K562 (cell line): ENCODE measurements at regions not wholly inside any gene's neighbourhood (a gene's known extent, or its start where the extent isn't known, plus 50 kb on each side); places are given as distances from the start of the nearest gene placed in this dataset.

Experiments
- ATAC-seq: fragments of 200-7000 bp; cut with Tn5 transposase; 3 replicates; pipeline ENCODE4 v1.9.1; 2020; ENCODE audit warnings: moderate library complexity
- BruUV-seq: library from RNA; stranded (reverse); fragments of 400-500 nt; replicated peaks from 2 replicates; lab custom pipeline; 2021; lab: Mats Ljungman, UMichigan
- CTCF ChIA-PET: fragments of 300-600 bp; formaldehyde crosslinking; extraction: SDS; loops from one replicate; lab custom pipeline; 2021; ENCODE audit warnings: low intra/inter-chr PET ratio; lab: Yijun Ruan, JAX
- POLR2A ChIA-PET: fragments of 300-600, 350-650 bp; sonication (Branson Sonifier 250); formaldehyde crosslinking; extraction: SDS; loops from one replicate; lab custom pipeline; 2021; ENCODE audit warnings: antibody characterized with exemption, inconsistent platforms; lab: Yijun Ruan, JAX
- DNase-seq, 4 experiments: peaks; one replicate each; pipeline versions ENCODE4 v3.0.0 to v3.0.0-alpha.2; 2011 to 2018; ENCODE audit warnings: low spot score in 3 of 4, mixed read lengths in 3 of 4; ENCODE audit errors: extremely low read depth in 1 of 4
- FAIRE-seq: peaks from 2 replicates; lab custom pipeline; 2011; peaks lifted over from hg19 to GRCh38; lab: Jason Lieb, UNC
- H2AFZ ChIP-seq: 2 replicates; pipeline ENCODE4 v1.6.0; 2011; ENCODE audit warnings: low read depth, low read length, control low read depth, inconsistent platforms
- H3K27ac ChIP-seq: fragments of 200-600 bp; 3 replicates; pipeline ENCODE4 v1.8.0; 2011; ENCODE audit warnings: low read depth, mild to moderate bottlenecking, control low read depth, inconsistent platforms, low read length, moderate library complexity, mixed read lengths; ENCODE audit errors: extremely low read depth
- H3K27me3 ChIP-seq, 2 experiments: fragments of 300-600 bp in 1 of 2; 2 replicates in 1 of 2; 3 replicates in 1 of 2; pipeline versions ENCODE4 v1.6.0 to v1.8.0; 2011; ENCODE audit warnings: inconsistent platforms in 2 of 2, low read length in 2 of 2, mild to moderate bottlenecking in 1 of 2, mixed read lengths in 1 of 2, moderate library complexity in 1 of 2; ENCODE audit not compliant: control insufficient read depth in 2 of 2, insufficient read depth in 2 of 2
- H3K36me3 ChIP-seq: fragments of 300-600 bp; 3 replicates; pipeline ENCODE4 v1.8.0; 2011; ENCODE audit warnings: mild to moderate bottlenecking, low read length, inconsistent platforms; ENCODE audit not compliant: control insufficient read depth, insufficient read depth
- H3K4me1 ChIP-seq, 2 experiments: fragments of 200-600 bp in 1 of 2; replicated peaks in 1 of 2; 2 replicates in 1 of 2; 3 replicates in 1 of 2; pipeline versions ENCODE4 v1.5.1 to v1.8.0; 2011; ENCODE audit warnings: inconsistent platforms in 2 of 2, low read length in 2 of 2, mild to moderate bottlenecking in 1 of 2, mixed read lengths in 1 of 2, moderate library complexity in 1 of 2; ENCODE audit not compliant: control insufficient read depth in 2 of 2, insufficient read depth in 2 of 2
- H3K4me2 ChIP-seq: 2 replicates; pipeline ENCODE4 v1.6.1; 2011; ENCODE audit warnings: low read length, control low read depth, inconsistent platforms, mixed read lengths; ENCODE audit not compliant: insufficient read depth
- H3K4me3 ChIP-seq: fragments of 200-600 bp; sonication (generic), shearing (Covaris generic); 2 replicates; pipeline ENCODE4 v1.5.1; 2016; ENCODE audit warnings: control low read depth, inconsistent platforms
- H3K79me2 ChIP-seq: fragments of 200-600 bp; 3 replicates; pipeline ENCODE4 v1.8.0; 2011; ENCODE audit warnings: low read length, inconsistent platforms; ENCODE audit not compliant: control insufficient read depth, insufficient read depth
- H3K9ac ChIP-seq, 2 experiments: 2 replicates each; pipeline versions ENCODE4 v1.6.0 to v1.6.1; 2011; ENCODE audit warnings: low read depth in 2 of 2, low read length in 2 of 2, control low read depth in 1 of 2, inconsistent platforms in 1 of 2, mild to moderate bottlenecking in 1 of 2, mixed read lengths in 1 of 2; ENCODE audit not compliant: insufficient read depth in 1 of 2
- H3K9me1 ChIP-seq: one replicate; pipeline ENCODE4 v1.6.0; 2011; ENCODE audit warnings: inconsistent platforms, mild to moderate bottlenecking, low read length, moderate library complexity; ENCODE audit not compliant: control insufficient read depth, insufficient read depth
- H3K9me3 ChIP-seq: replicated peaks from 2 replicates; pipeline ENCODE4 v1.5.1; 2011; ENCODE audit warnings: low read depth, low read length, inconsistent platforms; ENCODE audit not compliant: control insufficient read depth, insufficient read depth
- H4K20me1 ChIP-seq: replicated peaks from 2 replicates; pipeline ENCODE4 v1.6.1; 2011; ENCODE audit warnings: low read length, inconsistent platforms, mixed read lengths; ENCODE audit not compliant: control insufficient read depth, insufficient read depth
- BRD9 ChIP-seq: fragments of 450-650 bp; IDR thresholded peaks from 2 replicates; pipeline ENCODE4 v1.6.1; 2018; ENCODE audit warnings: low read depth; ENCODE audit not compliant: partially characterized antibody
- CUX1 ChIP-seq: fragments of 200-800 bp; sonication (Bioruptor generic); IDR thresholded peaks from 2 replicates; pipeline ENCODE4 v1.6.1; 2016; ENCODE audit warnings: missing genetic modification characterization, missing compliant biosample characterization
- JUN ChIP-seq, 2 experiments: sonication (generic) in 1 of 2; formaldehyde crosslinking in 1 of 2; IDR thresholded peaks; 2 replicates each; pipeline versions ENCODE4 v1.6.1 to v1.8.0; 2012 to 2022; ENCODE audit warnings: borderline replicate concordance in 2 of 2, mild to moderate bottlenecking in 2 of 2, improper control_type of control experiment in 1 of 2, low read depth in 1 of 2, low read length in 1 of 2, missing genetic modification reagents in 1 of 2
- KLF13 ChIP-seq: fragments of 450-650 bp; IDR thresholded peaks from 2 replicates; pipeline ENCODE4 v1.6.1; 2016; ENCODE audit warnings: missing genetic modification characterization, low read depth, mild to moderate bottlenecking, missing compliant biosample characterization, moderate library complexity, borderline replicate concordance
- RBM15 ChIP-seq: fragments of 200-400 bp; formaldehyde crosslinking; IDR thresholded peaks from 2 replicates; pipeline ENCODE4 v1.6.1; 2018; ENCODE audit warnings: mild to moderate bottlenecking, low read length, moderate library complexity; ENCODE audit not compliant: insufficient read depth
- ZBTB9 ChIP-seq: fragments of 450-650 bp; formaldehyde crosslinking; IDR thresholded peaks from 2 replicates; pipeline ENCODE4 v1.4.0; 2020; ENCODE audit warnings: mild to moderate bottlenecking, moderate library complexity
- ZNF143 ChIP-seq: sonication (generic); formaldehyde crosslinking; IDR thresholded peaks from 2 replicates; pipeline ENCODE4 v1.9.0; 2022; ENCODE audit warnings: mild to moderate bottlenecking, missing genetic modification reagents
- ZNF197 ChIP-seq: fragments of 200-800 bp; sonication (Bioruptor generic); IDR thresholded peaks from 2 replicates; pipeline ENCODE4 v1.6.1; 2016; ENCODE audit warnings: low read depth, missing genetic modification characterization, missing compliant biosample characterization
- ZNF398 ChIP-seq: fragments of 250-450 bp; sonication (Bioruptor Pico); IDR thresholded peaks from 2 replicates; pipeline ENCODE4 v1.8.0; 2021; ENCODE audit warnings: moderate library complexity, mild to moderate bottlenecking, inconsistent platforms
- ZNF77 ChIP-seq: fragments of 250-450 bp; sonication (Bioruptor Pico); IDR thresholded peaks from 2 replicates; pipeline ENCODE4 v1.5.0; 2020
- WGBS: fragments of 100-300 bp; shearing (Covaris generic); methylation state at CpG from one replicate; pipeline ENCODE4 v1.1.6; 2016; ENCODE audit warnings: low coverage, mixed read lengths; ENCODE audit not compliant: insufficient coverage; ENCODE audit errors: missing lambda C conversion rate; 5-methylcytosine and 5-hydroxymethylcytosine counted together
- in situ Hi-C: fragments of 300-500 bp; cut with MboI; formaldehyde crosslinking; loops from 4 replicates; pipeline ENCODE4 v1.15.0; 2018; ENCODE audit warnings: inconsistent platforms, mixed read lengths
- intact Hi-C: fragments of 100-400 bp; cut with micrococcal nuclease; formaldehyde crosslinking; loops from 2 replicates; pipeline ENCODE4 v1.14.2; 2022

- intact Hi-C loops (no loop called here), in situ Hi-C loops (no loop called here)
- no peaks in the 10 kb centered on the region for H3K79me2 ChIP-seq
- no peak overlapping the region for H3K4me2 ChIP-seq
- no peaks in the 10 kb centered on the region for H3K9me1 ChIP-seq
- H3K9ac ChIP-seq, result no peak overlapping the region
- POLR2A ChIA-PET, result no interaction called here
- no peak overlapping the region for H3K27ac ChIP-seq
- 0% methylated on average over 4 of the region's 4 CpGs for WGBS
- no peaks in the 10 kb centered on the region for H3K4me1 ChIP-seq
- H4K20me1 ChIP-seq, result no peaks in the 10 kb centered on the region
- H3K36me3 ChIP-seq, result no peaks in the 10 kb centered on the region
- DNase-seq, result no peak
- H2AFZ ChIP-seq, result no peak overlapping the region
- no peak overlapping the region for H3K4me3 ChIP-seq
- no peaks in the 10 kb centered on the region for H3K9me3 ChIP-seq
- H3K27me3 ChIP-seq, result no peaks in the 10 kb centered on the region
- CTCF ChIA-PET, result no interaction called here
- FAIRE-seq, result no peak
- no TSS peak for BruUV-seq
- TF ChIP-seq RBM15 (no peak), JUN (IDR thresholded peaks at IDR 0.05; ENCODE audit: borderline replicate concordance, low read depth, low read length) (no peak), JUN (CRISPR knock-in tag; IDR thresholded peaks at IDR 0.05; ENCODE audit: borderline replicate concordance) (no peak), KLF13 (tag) (no peak), BRD9 (no peak), CUX1 (CRISPR knock-in tag) (no peak), ZNF197 (CRISPR knock-in tag) (no peak), ZNF143 (CRISPR knock-in tag) (no peak), ZNF398 (CRISPR knock-in tag) (no peak), ZBTB9 (no peak), ZNF77 (CRISPR knock-in tag) (no peak)
- ATAC-seq, result no peak
These were observed 839.1 kb downstream of the GALC start for GRCh38 chr14:87153901-87154300.
